WTC11 (cell line): ENCODE measurements at regions not wholly inside any gene's neighbourhood (a gene's known extent, or its start where the extent isn't known, plus 50 kb on each side); places are given as distances from the start of the nearest gene placed in this dataset.
A peak's percentile ranks its signal among the peaks of the same experiment; 100 is the strongest.

Experiments used
- ATAC-seq: fragments of 200-7000 bp; cut with Tn5 transposase; 2 replicates; pipeline ENCODE4 v1.10.0; 2021; ENCODE audit warnings: mild to moderate bottlenecking, moderate library complexity
- CTCF ChIA-PET: fragments of 300-600 bp; sonication (Branson Sonifier 250); formaldehyde crosslinking; loops from one replicate; lab custom pipeline; 2021; ENCODE audit warnings: antibody characterized with exemption; lab: Charles Lee
- POLR2A ChIA-PET: fragments of 350-600 bp; sonication (Branson Sonifier 250); formaldehyde crosslinking; loops from one replicate; lab custom pipeline; 2021; ENCODE audit warnings: antibody characterized with exemption; lab: Charles Lee
- DNase-seq: peaks from one replicate; pipeline ENCODE4 v3.0.0; 2021; ENCODE audit warnings: low spot score
- H3K27ac Mint-ChIP-seq: 2 replicates; pipeline ENCODE4 v1.8.0; 2021; ENCODE audit warnings: mixed read lengths
- H3K27me3 Mint-ChIP-seq: 2 replicates; pipeline ENCODE4 v1.8.0; 2021; ENCODE audit warnings: low read depth, mild to moderate bottlenecking, moderate library complexity, mixed read lengths
- H3K36me3 Mint-ChIP-seq: 2 replicates; pipeline ENCODE4 v1.8.0; 2021; ENCODE audit warnings: mixed read lengths
- H3K4me1 Mint-ChIP-seq: 2 replicates; pipeline ENCODE4 v1.8.0; 2022; ENCODE audit warnings: mixed read lengths
- H3K4me3 Mint-ChIP-seq: 2 replicates; pipeline ENCODE4 v1.8.0; 2021; ENCODE audit warnings: mild to moderate bottlenecking, moderate library complexity, mixed read lengths
- H3K9me3 Mint-ChIP-seq: 2 replicates; pipeline ENCODE4 v1.8.0; 2021; ENCODE audit warnings: mixed read lengths
- CREM ChIP-seq: sonication (generic); formaldehyde crosslinking; IDR thresholded peaks from 2 replicates; pipeline ENCODE4 v1.8.1; 2022; ENCODE audit warnings: mild to moderate bottlenecking, missing genetic modification reagents, moderate library complexity
- FOXK1 ChIP-seq: sonication (generic); formaldehyde crosslinking; IDR thresholded peaks from 2 replicates; pipeline ENCODE4 v1.8.0; 2022; ENCODE audit warnings: mild to moderate bottlenecking, moderate library complexity, missing genetic modification reagents
- GTF2I ChIP-seq: fragments of 250-450 bp; sonication (Bioruptor Pico); conservative IDR thresholded peaks from 2 replicates; pipeline ENCODE4 v1.4.0; 2021; ENCODE audit warnings: mild to moderate bottlenecking
- HMGA2 ChIP-seq: fragments of 250-450 bp; sonication (Bioruptor Pico); IDR thresholded peaks from 2 replicates; pipeline ENCODE4 v1.4.0; 2021; ENCODE audit warnings: mild to moderate bottlenecking, moderate library complexity
- KAT7 ChIP-seq: sonication (generic); formaldehyde crosslinking; IDR thresholded peaks from 2 replicates; pipeline ENCODE4 v1.8.1; 2023; ENCODE audit warnings: missing genetic modification reagents, mild to moderate bottlenecking, borderline replicate concordance
- NFYB ChIP-seq: sonication (generic); formaldehyde crosslinking; conservative IDR thresholded peaks from 2 replicates; pipeline ENCODE4 v1.8.0; 2022; ENCODE audit warnings: low read depth, missing genetic modification reagents
- NR2C2 ChIP-seq: sonication (generic); formaldehyde crosslinking; IDR thresholded peaks from 2 replicates; pipeline ENCODE4 v1.8.0; 2022; ENCODE audit warnings: mild to moderate bottlenecking, missing genetic modification reagents
- NR3C1 ChIP-seq: sonication (generic); formaldehyde crosslinking; conservative IDR thresholded peaks from 2 replicates; pipeline ENCODE4 v1.8.1; 2023; ENCODE audit warnings: low read depth, mild to moderate bottlenecking, missing genetic modification reagents
- PRRX2 ChIP-seq: fragments of 250-450 bp; sonication (Bioruptor Pico); IDR thresholded peaks from 2 replicates; pipeline ENCODE4 v1.8.0; 2021; ENCODE audit warnings: mild to moderate bottlenecking
- RORB ChIP-seq: fragments of 250-450 bp; sonication (Bioruptor Pico); IDR thresholded peaks from 2 replicates; pipeline ENCODE4 v1.9.0; 2021; ENCODE audit warnings: mild to moderate bottlenecking
- TCF7 ChIP-seq: sonication (generic); formaldehyde crosslinking; IDR thresholded peaks from 2 replicates; pipeline ENCODE4 v1.8.0; 2022; ENCODE audit warnings: mild to moderate bottlenecking, low read depth, missing genetic modification reagents, moderate library complexity
- TEAD4 ChIP-seq: sonication (generic); formaldehyde crosslinking; IDR thresholded peaks from 2 replicates; pipeline ENCODE4 v1.8.0; 2022; ENCODE audit warnings: mild to moderate bottlenecking, missing genetic modification reagents
- TP53 ChIP-seq: sonication (generic); formaldehyde crosslinking; IDR thresholded peaks from 2 replicates; pipeline ENCODE4 v1.8.1; 2023; ENCODE audit warnings: mild to moderate bottlenecking, missing genetic modification reagents
- ZBTB21 ChIP-seq: sonication (generic); formaldehyde crosslinking; IDR thresholded peaks from 2 replicates; pipeline ENCODE4 v1.8.1; 2023; ENCODE audit warnings: mild to moderate bottlenecking, missing genetic modification reagents, borderline replicate concordance
- ZNF121 ChIP-seq: sonication (generic); formaldehyde crosslinking; IDR thresholded peaks from 2 replicates; pipeline ENCODE4 v1.8.0; 2023; ENCODE audit warnings: missing genetic modification reagents
- ZNF219 ChIP-seq: sonication (generic); formaldehyde crosslinking; IDR thresholded peaks from 2 replicates; pipeline ENCODE4 v1.8.0; 2023; ENCODE audit warnings: missing genetic modification reagents, mild to moderate bottlenecking, borderline replicate concordance
- ZNF396 ChIP-seq: fragments of 250-450 bp; sonication (Bioruptor Pico); IDR thresholded peaks from 2 replicates; pipeline ENCODE4 v1.8.0; 2021; ENCODE audit warnings: mild to moderate bottlenecking, moderate library complexity, borderline replicate concordance
- ZNF416 ChIP-seq: fragments of 250-450 bp; sonication (Bioruptor Pico); IDR thresholded peaks from 2 replicates; pipeline ENCODE4 v1.9.0; 2021; ENCODE audit warnings: mild to moderate bottlenecking, inconsistent platforms
- ZNF671 ChIP-seq: fragments of 250-450 bp; sonication (Bioruptor Pico); IDR thresholded peaks from 2 replicates; pipeline ENCODE4 v1.8.0; 2021; ENCODE audit warnings: mild to moderate bottlenecking
- TF ChIP-seq, protein P1 (sequence below): sonication (generic); formaldehyde crosslinking; IDR thresholded peaks from 2 replicates; pipeline ENCODE4 v1.8.1; 2023; ENCODE audit warnings: mild to moderate bottlenecking, missing genetic modification reagents, borderline replicate concordance
- TF ChIP-seq, protein P2 (sequence below): sonication (generic); formaldehyde crosslinking; IDR thresholded peaks from 2 replicates; pipeline ENCODE4 v1.8.0; 2022; ENCODE audit warnings: mild to moderate bottlenecking, missing genetic modification reagents
- TF ChIP-seq, protein P3 (sequence below): sonication (generic); formaldehyde crosslinking; IDR thresholded peaks from 2 replicates; pipeline ENCODE4 v1.8.1; 2022; ENCODE audit warnings: mild to moderate bottlenecking, missing genetic modification reagents, moderate library complexity, borderline replicate concordance
- TF ChIP-seq, protein P4 (sequence below): sonication (generic); formaldehyde crosslinking; IDR thresholded peaks from 2 replicates; pipeline ENCODE4 v1.8.0; 2022; ENCODE audit warnings: mild to moderate bottlenecking, missing genetic modification reagents

DNA sequence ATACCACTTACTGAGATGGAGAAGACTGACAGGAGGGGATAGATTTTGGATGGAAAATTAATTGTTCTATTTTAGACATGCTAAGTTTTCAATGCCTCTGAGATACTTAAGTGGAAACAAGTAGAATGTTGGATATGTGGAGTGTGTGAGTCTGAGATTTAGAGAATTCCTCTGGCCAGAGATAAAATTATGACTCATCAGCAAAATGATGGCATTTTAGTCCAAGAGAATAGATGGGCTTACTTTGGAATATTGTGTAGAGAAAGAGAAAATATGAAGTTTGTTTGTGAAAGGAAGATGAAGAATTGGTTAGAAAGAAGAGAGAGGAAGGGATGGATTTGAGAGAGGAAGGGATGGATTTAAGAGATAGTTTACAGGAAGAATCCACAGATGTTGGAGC, 108.6 kb upstream of the PPP1R2C start:
- DNase-seq, result no peak
- Mint-ChIP-seq H3K27me3 (no peaks in the 10 kb centered on the region), H3K27ac (no peak overlapping the region), H3K9me3 (peaks cover 20% of the 10 kb centered on the region), H3K36me3 (peaks cover 21% of the 10 kb centered on the region), H3K4me3 (no peak overlapping the region), H3K4me1 (peaks cover 8% of the 10 kb centered on the region)
- ChIA-PET POLR2A (no interaction called here), CTCF (no interaction called here)
- TF ChIP-seq ZNF671 (CRISPR knock-in tag) (no peak), ZBTB21 (CRISPR knock-in tag) (no peak), ZNF416 (CRISPR knock-in tag) (no peak), KAT7 (no peak), PRRX2 (CRISPR knock-in tag) (no peak)
- TF ChIP-seq, protein P1, sequence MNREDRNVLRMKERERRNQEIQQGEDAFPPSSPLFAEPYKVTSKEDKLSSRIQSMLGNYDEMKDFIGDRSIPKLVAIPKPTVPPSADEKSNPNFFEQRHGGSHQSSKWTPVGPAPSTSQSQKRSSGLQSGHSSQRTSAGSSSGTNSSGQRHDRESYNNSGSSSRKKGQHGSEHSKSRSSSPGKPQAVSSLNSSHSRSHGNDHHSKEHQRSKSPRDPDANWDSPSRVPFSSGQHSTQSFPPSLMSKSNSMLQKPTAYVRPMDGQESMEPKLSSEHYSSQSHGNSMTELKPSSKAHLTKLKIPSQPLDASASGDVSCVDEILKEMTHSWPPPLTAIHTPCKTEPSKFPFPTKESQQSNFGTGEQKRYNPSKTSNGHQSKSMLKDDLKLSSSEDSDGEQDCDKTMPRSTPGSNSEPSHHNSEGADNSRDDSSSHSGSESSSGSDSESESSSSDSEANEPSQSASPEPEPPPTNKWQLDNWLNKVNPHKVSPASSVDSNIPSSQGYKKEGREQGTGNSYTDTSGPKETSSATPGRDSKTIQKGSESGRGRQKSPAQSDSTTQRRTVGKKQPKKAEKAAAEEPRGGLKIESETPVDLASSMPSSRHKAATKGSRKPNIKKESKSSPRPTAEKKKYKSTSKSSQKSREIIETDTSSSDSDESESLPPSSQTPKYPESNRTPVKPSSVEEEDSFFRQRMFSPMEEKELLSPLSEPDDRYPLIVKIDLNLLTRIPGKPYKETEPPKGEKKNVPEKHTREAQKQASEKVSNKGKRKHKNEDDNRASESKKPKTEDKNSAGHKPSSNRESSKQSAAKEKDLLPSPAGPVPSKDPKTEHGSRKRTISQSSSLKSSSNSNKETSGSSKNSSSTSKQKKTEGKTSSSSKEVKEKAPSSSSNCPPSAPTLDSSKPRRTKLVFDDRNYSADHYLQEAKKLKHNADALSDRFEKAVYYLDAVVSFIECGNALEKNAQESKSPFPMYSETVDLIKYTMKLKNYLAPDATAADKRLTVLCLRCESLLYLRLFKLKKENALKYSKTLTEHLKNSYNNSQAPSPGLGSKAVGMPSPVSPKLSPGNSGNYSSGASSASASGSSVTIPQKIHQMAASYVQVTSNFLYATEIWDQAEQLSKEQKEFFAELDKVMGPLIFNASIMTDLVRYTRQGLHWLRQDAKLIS (CRISPR knock-in tag), result no peak
- TF ChIP-seq, all 79 proteins: peak for 0
- no peak for ATAC-seq

DNA sequence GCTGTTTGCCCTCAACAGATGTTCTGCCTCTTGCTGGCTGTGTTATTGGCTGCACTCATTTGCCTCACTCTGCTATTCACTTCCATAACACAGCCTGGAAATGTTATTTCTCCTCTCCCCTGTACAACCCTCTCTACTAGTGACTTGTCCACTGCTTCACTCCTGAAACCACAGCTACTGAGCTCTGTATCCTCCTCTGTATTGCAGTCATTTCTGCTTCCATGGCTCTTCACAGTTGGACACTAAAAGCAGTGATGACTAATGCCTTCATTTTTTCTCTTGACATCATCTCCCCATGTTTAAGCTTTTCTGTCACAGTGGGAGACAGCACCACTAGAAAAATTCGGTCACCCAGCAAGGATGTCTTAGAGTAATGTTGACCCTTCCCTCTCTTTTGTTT, 123.0 kb upstream of the PPP1R2C start:
- Mint-ChIP-seq H3K27me3 (no peaks in the 10 kb centered on the region), H3K4me1 (no peaks in the 10 kb centered on the region), H3K36me3 (no peaks in the 10 kb centered on the region), H3K27ac (peak overlapping the region; percentile 37; the same call in 1 of the 2 replicates), H3K4me3 (no peak overlapping the region), H3K9me3 (no peaks in the 10 kb centered on the region)
- CTCF ChIA-PET, result no interaction called here
- DNase-seq (no peak), ATAC-seq (no peak)
- POLR2A ChIA-PET, result no interaction called here
- TF ChIP-seq NFYB (CRISPR knock-in tag) (no peak), KAT7 (no peak)
- TF ChIP-seq, protein P2, sequence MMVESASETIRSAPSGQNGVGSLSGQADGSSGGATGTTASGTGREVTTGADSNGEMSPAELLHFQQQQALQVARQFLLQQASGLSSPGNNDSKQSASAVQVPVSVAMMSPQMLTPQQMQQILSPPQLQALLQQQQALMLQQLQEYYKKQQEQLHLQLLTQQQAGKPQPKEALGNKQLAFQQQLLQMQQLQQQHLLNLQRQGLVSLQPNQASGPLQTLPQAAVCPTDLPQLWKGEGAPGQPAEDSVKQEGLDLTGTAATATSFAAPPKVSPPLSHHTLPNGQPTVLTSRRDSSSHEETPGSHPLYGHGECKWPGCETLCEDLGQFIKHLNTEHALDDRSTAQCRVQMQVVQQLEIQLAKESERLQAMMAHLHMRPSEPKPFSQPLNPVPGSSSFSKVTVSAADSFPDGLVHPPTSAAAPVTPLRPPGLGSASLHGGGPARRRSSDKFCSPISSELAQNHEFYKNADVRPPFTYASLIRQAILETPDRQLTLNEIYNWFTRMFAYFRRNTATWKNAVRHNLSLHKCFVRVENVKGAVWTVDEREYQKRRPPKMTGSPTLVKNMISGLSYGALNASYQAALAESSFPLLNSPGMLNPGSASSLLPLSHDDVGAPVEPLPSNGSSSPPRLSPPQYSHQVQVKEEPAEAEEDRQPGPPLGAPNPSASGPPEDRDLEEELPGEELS, result no peak

DNA sequence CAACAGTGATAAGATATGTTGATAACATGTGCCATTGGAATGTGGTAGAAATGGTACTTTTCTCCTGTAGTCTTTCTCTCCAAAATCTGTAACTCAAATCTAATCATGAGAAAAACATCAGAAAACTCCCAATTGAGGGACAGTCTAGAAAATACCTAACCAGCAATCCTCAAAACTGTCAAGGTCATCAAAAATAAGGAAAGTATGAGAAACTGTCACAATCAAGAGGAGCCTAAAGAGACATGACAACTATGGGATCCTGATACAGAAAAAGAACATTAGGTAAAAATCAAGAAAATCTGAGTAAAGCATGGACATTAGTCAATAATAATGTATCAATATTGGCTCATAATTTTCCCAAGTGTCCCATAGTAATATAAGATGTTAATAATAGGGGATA, 124.5 kb upstream of the PPP1R2C start:
- POLR2A ChIA-PET, result no interaction called here
- H3K9me3 Mint-ChIP-seq, result no peaks in the 10 kb centered on the region
- no peak overlapping the region for H3K4me3 Mint-ChIP-seq
- H3K27ac Mint-ChIP-seq, result no peak overlapping the region
- H3K4me1 Mint-ChIP-seq, result no peaks in the 10 kb centered on the region
- DNase-seq, result no peak
- no peaks in the 10 kb centered on the region for H3K27me3 Mint-ChIP-seq
- H3K36me3 Mint-ChIP-seq, result no peaks in the 10 kb centered on the region
- CTCF ChIA-PET, result no interaction called here
- no peak for ATAC-seq
- no peak for TF ChIP-seq TCF7 (CRISPR knock-in tag)
- no peak for TF ChIP-seq ZNF396 (CRISPR knock-in tag)
- no peak for TF ChIP-seq NR3C1 (CRISPR knock-in tag)
- TF ChIP-seq RORB (CRISPR knock-in tag), result no peak
- no peak for TF ChIP-seq TP53
- TF ChIP-seq, protein P3, sequence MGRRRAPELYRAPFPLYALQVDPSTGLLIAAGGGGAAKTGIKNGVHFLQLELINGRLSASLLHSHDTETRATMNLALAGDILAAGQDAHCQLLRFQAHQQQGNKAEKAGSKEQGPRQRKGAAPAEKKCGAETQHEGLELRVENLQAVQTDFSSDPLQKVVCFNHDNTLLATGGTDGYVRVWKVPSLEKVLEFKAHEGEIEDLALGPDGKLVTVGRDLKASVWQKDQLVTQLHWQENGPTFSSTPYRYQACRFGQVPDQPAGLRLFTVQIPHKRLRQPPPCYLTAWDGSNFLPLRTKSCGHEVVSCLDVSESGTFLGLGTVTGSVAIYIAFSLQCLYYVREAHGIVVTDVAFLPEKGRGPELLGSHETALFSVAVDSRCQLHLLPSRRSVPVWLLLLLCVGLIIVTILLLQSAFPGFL, result no peak
- TF ChIP-seq, protein P4, sequence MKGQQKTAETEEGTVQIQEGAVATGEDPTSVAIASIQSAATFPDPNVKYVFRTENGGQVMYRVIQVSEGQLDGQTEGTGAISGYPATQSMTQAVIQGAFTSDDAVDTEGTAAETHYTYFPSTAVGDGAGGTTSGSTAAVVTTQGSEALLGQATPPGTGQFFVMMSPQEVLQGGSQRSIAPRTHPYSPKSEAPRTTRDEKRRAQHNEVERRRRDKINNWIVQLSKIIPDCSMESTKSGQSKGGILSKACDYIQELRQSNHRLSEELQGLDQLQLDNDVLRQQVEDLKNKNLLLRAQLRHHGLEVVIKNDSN (CRISPR knock-in tag), result no peak
- no peak for TF ChIP-seq TEAD4 (CRISPR knock-in tag)
- no peak for TF ChIP-seq GTF2I (CRISPR knock-in tag)
- TF ChIP-seq ZNF121 (CRISPR knock-in tag), result no peak
- no peak for TF ChIP-seq NR2C2 (CRISPR knock-in tag)
- TF ChIP-seq CREM (CRISPR knock-in tag), result no peak
- no peak for TF ChIP-seq ZNF219 (CRISPR knock-in tag)
- no peak for TF ChIP-seq HMGA2
- no peak for TF ChIP-seq NFYB (CRISPR knock-in tag)
- no peak for TF ChIP-seq FOXK1
